22Rv1 (cell line): ENCODE measurements at regions not wholly inside any gene's neighbourhood (a gene's known extent, or its start where the extent isn't known, plus 50 kb on each side); places are given as distances from the start of the nearest gene placed in this dataset.

Experiments
- ZFX ChIP-seq: fragments of 450-650 bp; IDR thresholded peaks from 2 replicates; pipeline ENCODE4 v1.6.1; 2017; ENCODE audit warnings: antibody characterized with exemption, borderline replicate concordance
- TF ChIP-seq, protein P1 (sequence below): fragments of 450-650 bp; IDR thresholded peaks from 2 replicates; pipeline ENCODE4 v1.5.1; 2017; ENCODE audit warnings: mild to moderate bottlenecking

GRCh38 chr6:91660893-91661292 lies 1074.0 kb upstream of the MAP3K7 start:
- TF ChIP-seq, protein P1, sequence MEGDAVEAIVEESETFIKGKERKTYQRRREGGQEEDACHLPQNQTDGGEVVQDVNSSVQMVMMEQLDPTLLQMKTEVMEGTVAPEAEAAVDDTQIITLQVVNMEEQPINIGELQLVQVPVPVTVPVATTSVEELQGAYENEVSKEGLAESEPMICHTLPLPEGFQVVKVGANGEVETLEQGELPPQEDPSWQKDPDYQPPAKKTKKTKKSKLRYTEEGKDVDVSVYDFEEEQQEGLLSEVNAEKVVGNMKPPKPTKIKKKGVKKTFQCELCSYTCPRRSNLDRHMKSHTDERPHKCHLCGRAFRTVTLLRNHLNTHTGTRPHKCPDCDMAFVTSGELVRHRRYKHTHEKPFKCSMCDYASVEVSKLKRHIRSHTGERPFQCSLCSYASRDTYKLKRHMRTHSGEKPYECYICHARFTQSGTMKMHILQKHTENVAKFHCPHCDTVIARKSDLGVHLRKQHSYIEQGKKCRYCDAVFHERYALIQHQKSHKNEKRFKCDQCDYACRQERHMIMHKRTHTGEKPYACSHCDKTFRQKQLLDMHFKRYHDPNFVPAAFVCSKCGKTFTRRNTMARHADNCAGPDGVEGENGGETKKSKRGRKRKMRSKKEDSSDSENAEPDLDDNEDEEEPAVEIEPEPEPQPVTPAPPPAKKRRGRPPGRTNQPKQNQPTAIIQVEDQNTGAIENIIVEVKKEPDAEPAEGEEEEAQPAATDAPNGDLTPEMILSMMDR: no peak
- no peak for TF ChIP-seq ZFX
